Lower leg skin (tissue), 3 donors: ENCODE measurements at regions not wholly inside any gene's neighbourhood (a gene's known extent, or its start where the extent isn't known, plus 50 kb on each side); places are given as distances from the start of the nearest gene placed in this dataset.

Experiments used
- CTCF ChIP-seq, 3 donors: fragments of 450-650 bp; IDR thresholded peaks; one replicate each; pipeline ENCODE4 v1.5.1; 2016; ENCODE audit warnings: antibody characterized with exemption in 3 of 3, mild to moderate bottlenecking in 3 of 3, moderate library complexity in 2 of 3
- POLR2A ChIP-seq, 2 donors: fragments of 450-650 bp; IDR thresholded peaks; one replicate each; pipeline ENCODE4 v1.6.1; 2016 to 2017; ENCODE audit warnings: antibody characterized with exemption in 2 of 2, mild to moderate bottlenecking in 1 of 2, moderate library complexity in 1 of 2

- TF ChIP-seq CTCF (IDR thresholded peaks at IDR 0.05) (no peak), POLR2A (IDR thresholded peaks at IDR 0.05) (no peak)
Observed at GRCh38 chr13:30816736-30817135, 81.4 kb downstream of the ALOX5AP start.
